ENCODE measurements at regions not wholly inside any gene's neighbourhood (a gene's known extent, or its start where the extent isn't known, plus 50 kb on each side); places are given as distances from the start of the nearest gene placed in this dataset.

GRCh38 chr16:35753559-35754390 lies 2294.4 kb downstream of the TP53TG3F start:
- no peak overlapping the region for H3K4me3 ChIP-seq (ENCODE audit: low read depth, low read length, poor library complexity, severe bottlenecking)
- no peaks in the 10 kb centered on the region for H4K20me1 ChIP-seq (ENCODE audit: insufficient read depth, low read length)
- H3K79me2 ChIP-seq (ENCODE audit: insufficient read depth, low read length): no peaks in the 10 kb centered on the region
- no peak overlapping the region for H2AFZ ChIP-seq (ENCODE audit: low read length)
- no peaks in the 10 kb centered on the region for H3K36me3 ChIP-seq (ENCODE audit: insufficient read depth, low read length)
- H3K9ac ChIP-seq (ENCODE audit: low read length): no peak overlapping the region
- H3K9me2 ChIP-seq (ENCODE audit: low read depth, low read length): no peaks in the 10 kb centered on the region
- H3K9me3 ChIP-seq (ENCODE audit: low read length): peaks cover 3% of the 10 kb centered on the region; the same call in 1 of the 2 replicates
- TF ChIP-seq EZH2 (IDR thresholded peaks at IDR 0.05; ENCODE audit: borderline replicate concordance, low read length): no peak
- TF ChIP-seq, protein P1, sequence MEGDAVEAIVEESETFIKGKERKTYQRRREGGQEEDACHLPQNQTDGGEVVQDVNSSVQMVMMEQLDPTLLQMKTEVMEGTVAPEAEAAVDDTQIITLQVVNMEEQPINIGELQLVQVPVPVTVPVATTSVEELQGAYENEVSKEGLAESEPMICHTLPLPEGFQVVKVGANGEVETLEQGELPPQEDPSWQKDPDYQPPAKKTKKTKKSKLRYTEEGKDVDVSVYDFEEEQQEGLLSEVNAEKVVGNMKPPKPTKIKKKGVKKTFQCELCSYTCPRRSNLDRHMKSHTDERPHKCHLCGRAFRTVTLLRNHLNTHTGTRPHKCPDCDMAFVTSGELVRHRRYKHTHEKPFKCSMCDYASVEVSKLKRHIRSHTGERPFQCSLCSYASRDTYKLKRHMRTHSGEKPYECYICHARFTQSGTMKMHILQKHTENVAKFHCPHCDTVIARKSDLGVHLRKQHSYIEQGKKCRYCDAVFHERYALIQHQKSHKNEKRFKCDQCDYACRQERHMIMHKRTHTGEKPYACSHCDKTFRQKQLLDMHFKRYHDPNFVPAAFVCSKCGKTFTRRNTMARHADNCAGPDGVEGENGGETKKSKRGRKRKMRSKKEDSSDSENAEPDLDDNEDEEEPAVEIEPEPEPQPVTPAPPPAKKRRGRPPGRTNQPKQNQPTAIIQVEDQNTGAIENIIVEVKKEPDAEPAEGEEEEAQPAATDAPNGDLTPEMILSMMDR (IDR thresholded peaks at IDR 0.05; ENCODE audit: low read length): no peak
- H3K4me1 ChIP-seq (ENCODE audit: insufficient read depth, low read length, severe bottlenecking): no peaks in the 10 kb centered on the region
- H3K4me2 ChIP-seq (ENCODE audit: low read length): no peak overlapping the region
- no peaks in the 10 kb centered on the region for H3F3A ChIP-seq (ENCODE audit: insufficient read depth, low read length)
- H3K27me3 ChIP-seq (ENCODE audit: insufficient read depth, low read length): no peaks in the 10 kb centered on the region
- no peak overlapping the region for H3K27ac ChIP-seq (ENCODE audit: low read depth, low read length, poor library complexity, severe bottlenecking)

DNA sequence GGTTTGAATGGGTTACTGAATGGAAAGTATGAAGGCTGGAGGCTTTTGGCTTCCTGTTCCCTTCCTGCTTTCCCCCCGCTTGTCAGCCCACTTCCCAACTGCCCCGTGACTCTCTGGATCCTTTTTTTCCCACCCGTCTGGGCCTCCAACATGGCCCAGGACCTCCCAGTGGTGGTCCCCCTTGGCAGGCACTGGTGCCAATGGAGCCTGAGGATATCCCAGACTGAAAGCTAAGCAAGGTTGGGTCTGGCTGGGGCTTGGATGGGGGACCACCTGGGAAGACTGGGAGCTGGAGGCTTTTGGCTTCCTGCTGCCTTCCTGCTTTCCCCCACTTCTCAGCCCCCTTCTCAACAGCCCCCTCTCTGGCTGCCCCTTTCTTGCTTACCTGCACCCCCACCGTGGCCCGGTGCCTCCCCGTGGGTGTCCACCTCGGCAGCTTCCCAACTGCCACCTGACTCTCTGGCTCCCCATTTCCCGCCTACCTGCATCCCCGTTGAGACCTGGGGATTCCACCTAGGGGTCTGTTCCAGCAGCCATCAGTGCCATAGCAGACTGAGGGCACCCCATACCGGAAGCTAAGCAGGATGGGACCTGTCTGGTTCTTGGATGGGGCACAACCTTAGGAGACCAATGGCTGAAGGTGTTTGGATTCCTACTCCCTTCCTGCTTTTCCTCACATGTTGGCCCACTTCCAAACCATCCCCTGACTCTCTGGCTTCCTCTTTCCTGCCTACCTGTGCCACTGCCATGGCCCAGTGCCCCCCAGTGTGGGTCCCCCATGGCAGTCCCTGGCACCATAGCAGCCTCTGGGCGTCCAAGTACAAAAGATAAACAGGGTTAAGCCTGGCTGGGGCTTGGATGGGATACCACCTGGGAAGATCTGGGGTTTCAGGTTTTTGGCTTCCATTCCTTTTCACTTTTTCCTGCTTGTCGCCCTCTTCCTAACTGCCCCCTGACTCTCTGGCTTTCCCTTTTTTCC lies 2295.3 kb downstream of the TP53TG3F start:
- Histone ChIP-seq H3K36me3 (ENCODE audit: insufficient read depth, low read length) (no peaks in the 10 kb centered on the region), H3K4me2 (ENCODE audit: low read length) (no peak overlapping the region), H3K27me3 (ENCODE audit: insufficient read depth, low read length) (no peaks in the 10 kb centered on the region), H3K4me1 (ENCODE audit: insufficient read depth, low read length, severe bottlenecking) (no peaks in the 10 kb centered on the region), H4K20me1 (ENCODE audit: insufficient read depth, low read length) (no peaks in the 10 kb centered on the region), H3K9me3 (ENCODE audit: low read length) (peaks cover 3% of the 10 kb centered on the region; the same call in 1 of the 2 replicates), H3F3A (ENCODE audit: insufficient read depth, low read length) (no peaks in the 10 kb centered on the region), H2AFZ (ENCODE audit: low read length) (no peak overlapping the region), H3K4me3 (ENCODE audit: low read depth, low read length, poor library complexity, severe bottlenecking) (no peak overlapping the region), H3K27ac (ENCODE audit: low read depth, low read length, poor library complexity, severe bottlenecking) (no peak overlapping the region), H3K9ac (ENCODE audit: low read length) (no peak overlapping the region), H3K79me2 (ENCODE audit: insufficient read depth, low read length) (no peaks in the 10 kb centered on the region), H3K9me2 (ENCODE audit: low read depth, low read length) (no peaks in the 10 kb centered on the region)
- TF ChIP-seq, protein P1 (IDR thresholded peaks at IDR 0.05; ENCODE audit: low read length): no peak
- TF ChIP-seq EZH2 (IDR thresholded peaks at IDR 0.05; ENCODE audit: borderline replicate concordance, low read length): no peak

DNA sequence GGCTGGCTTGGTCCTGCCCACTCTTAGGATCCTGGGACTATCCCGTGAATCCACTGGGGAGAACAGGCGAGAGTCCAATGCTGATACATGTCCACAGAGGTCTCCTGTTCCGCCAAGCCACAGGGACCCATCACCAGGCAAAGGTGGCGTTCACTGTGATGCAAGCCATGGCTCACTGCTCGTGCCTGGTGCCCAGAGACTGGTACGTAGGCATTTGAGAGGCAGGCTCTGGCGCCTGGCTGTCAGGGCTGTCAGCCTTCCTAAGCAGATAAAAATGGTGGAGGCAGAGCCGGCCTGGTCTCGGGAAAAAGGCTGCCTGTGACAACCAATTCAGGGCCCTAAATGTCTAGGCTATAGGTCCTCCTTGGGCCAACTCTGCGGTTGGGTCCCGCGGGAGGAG lies 2329.0 kb downstream of the TP53TG3F start:
- Histone ChIP-seq H3K79me2 (ENCODE audit: insufficient read depth, low read length) (no peaks in the 10 kb centered on the region), H2AFZ (ENCODE audit: low read length) (no peak overlapping the region), H3F3A (ENCODE audit: insufficient read depth, low read length) (no peaks in the 10 kb centered on the region), H3K9ac (ENCODE audit: low read length) (no peak overlapping the region), H3K9me2 (ENCODE audit: low read depth, low read length) (no peaks in the 10 kb centered on the region), H3K9me3 (ENCODE audit: low read length) (peaks cover 3% of the 10 kb centered on the region; the same call in 1 of the 2 replicates), H3K4me2 (ENCODE audit: low read length) (no peak overlapping the region), H3K27me3 (ENCODE audit: insufficient read depth, low read length) (no peaks in the 10 kb centered on the region), H4K20me1 (ENCODE audit: insufficient read depth, low read length) (no peaks in the 10 kb centered on the region), H3K27ac (ENCODE audit: low read depth, low read length, poor library complexity, severe bottlenecking) (no peak overlapping the region), H3K4me3 (ENCODE audit: low read depth, low read length, poor library complexity, severe bottlenecking) (no peak overlapping the region), H3K36me3 (ENCODE audit: insufficient read depth, low read length) (no peaks in the 10 kb centered on the region), H3K4me1 (ENCODE audit: insufficient read depth, low read length, severe bottlenecking) (no peaks in the 10 kb centered on the region)
- TF ChIP-seq EZH2 (IDR thresholded peaks at IDR 0.05; ENCODE audit: borderline replicate concordance, low read length): no peak
- TF ChIP-seq, protein P1 (IDR thresholded peaks at IDR 0.05; ENCODE audit: low read length): no peak

All from OCI-LY1 (cell line).